ENCODE measurements at regions not wholly inside any gene's neighbourhood (a gene's known extent, or its start where the extent isn't known, plus 50 kb on each side); places are given as distances from the start of the nearest gene placed in this dataset.
A peak's percentile ranks its signal among the peaks of the same experiment; 100 is the strongest.
"Not testable (repeated sequence)": the region's sequence is repeated elsewhere in the genome, so short reads cannot be mapped to it uniquely, and the experiment has no call there.

DNA sequence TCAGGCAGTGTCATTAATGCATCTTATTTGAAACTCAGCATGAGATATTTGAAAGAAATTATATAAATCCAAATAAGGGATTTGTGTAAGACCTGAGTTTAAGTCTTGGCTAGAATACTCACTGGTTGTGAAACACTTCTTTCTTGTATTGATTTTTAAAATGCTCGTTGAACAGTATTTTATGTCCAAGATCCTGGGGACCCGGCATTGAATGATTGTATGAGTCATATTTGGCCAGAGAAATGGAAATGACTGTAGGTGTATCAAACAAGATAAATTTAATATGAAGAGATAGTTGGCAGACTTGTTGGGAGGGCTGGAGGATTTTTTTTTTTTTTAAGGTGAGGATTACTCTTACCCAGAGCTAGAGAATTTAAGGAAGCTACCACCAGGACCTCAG, 606.1 kb upstream of the CPEB2 start:
- DNase-seq: no peak

DNA sequence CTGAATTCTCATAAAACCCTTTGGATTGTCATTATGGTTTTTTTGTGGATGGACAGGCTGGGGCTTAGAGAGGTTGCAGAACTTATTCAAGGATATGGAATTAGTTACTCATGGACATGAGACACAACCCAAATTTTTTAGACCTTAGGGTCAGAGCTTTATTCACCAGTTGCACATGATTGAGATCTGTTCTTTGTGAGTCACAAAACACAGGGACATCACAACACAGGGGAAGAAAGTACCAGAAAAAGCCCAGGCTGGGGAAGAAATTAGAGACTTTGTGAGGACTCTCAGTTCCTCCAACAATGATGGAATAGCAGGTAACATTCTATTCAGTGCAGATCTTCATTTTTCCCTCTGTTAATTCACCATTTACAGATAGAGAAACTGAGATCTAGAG, 602.4 kb upstream of the CPEB2 start:
- DNase-seq: no peak

DNA sequence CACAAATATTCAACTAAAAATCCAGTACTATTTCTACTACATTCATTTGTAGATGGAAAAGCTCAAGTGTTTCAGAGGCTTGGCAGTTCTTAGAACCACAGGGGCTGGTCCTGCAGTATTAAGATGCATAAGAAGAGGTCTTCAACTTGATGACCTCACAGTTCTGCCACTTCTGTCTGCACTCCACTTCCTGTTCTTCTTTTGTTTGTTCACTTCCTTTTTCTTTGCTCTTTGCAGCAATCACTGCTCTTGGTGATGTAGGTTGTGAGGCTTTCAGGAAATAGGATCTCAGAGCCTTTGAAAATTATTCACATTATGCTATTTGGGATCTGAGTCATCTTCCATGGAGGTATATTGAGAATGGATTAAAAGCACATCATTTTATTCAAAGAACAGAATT, 602.0 kb upstream of the CPEB2 start:
- no peak for DNase-seq

DNA sequence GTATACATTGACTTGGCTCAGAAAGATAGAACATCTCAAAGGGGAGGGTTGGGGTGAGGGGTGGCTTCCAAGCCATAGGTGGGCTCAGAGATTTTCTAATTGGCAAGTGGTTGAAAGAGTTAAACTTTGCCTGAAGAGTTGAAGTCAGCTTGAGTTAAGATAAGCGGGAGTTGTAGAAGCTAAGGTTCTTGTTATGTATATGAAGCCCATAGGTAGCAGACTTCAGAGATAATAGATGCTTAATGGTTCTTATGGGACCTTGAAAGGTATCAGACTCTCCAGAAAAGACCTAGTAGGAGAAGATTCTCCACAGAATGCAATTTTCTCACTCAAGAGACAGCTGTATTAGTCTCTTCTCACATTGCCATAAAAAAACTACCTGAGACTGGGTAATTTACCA, 599.1 kb upstream of the CPEB2 start:
- DNase-seq: no peak

DNA sequence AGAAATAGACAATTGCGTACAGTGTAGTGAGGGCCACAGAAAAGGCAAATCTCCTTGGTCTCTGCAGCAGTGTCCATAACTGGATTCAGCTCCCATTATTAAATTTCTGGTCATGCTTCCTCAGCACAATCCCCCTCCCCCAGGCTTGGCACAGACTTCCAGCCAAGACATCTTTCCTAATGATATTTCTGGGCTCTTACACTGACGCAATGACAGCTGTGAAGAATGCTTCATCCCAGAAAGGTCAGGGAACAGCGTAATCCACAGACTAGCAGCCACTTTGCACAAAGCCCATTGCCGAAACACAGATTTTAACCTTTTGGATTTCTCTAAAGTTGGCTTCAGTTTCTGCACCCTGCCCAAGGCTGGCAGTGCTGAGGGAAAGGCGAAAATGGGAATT, 597.6 kb upstream of the CPEB2 start:
- DNase-seq: no peak

DNA sequence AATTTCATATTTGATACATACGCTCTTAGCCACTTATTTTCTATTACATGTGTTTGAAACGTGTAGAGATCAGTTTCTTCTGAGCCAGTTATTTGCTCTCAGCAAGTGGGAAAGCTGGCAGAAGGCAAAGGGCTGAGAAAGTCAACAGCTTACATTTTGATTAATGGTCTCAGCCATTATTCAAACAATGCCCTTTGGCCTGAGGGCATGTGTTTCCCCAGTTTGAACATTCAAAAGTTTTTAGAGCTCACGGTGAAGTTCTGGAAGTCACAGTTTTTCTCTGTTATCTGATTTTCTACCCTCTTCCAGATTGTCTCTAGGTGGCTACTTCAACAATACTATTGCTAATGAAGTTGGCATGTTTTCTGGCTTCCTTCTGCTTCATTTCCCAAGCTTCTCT, 591.8 kb upstream of the CPEB2 start:
- no peak for DNase-seq

DNA sequence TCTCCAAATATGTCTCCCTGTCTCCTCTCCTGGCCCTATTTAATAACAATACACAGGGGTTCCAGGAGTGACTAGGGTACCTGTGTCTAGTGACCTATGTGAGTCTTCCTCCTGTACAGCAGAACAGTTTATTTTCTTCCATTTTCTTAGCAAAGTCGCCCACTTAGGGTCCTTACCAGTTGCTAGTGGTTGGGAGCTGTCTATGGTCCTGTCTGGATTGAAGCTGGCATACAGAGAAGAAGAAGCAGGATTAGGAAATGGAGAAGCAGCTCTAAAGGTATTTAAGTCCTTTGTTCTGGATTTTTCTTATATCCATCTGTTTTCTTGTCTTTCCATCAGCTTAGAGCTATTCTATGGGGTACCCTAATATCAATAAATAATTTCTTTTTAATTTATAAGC, 587.1 kb upstream of the CPEB2 start:
- no peak for DNase-seq

DNA sequence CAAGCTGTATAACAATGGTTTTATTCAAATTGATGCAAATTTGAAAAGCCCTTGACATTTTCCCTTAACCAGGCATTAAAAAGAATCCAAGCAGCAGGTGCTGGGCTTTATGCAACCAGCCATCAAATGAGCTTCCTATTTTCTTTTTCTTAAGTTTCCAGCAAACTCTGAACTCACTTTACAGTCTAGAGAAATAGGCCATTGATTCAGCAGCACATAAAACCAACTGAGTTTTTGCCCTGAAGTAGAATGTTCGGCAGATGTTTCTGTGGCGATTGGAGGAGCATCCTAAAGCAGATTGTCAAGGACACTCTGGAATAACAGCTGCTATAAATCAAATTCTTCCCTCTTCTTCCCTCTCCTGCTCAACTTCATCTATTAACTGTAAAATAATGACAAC, 582.8 kb upstream of the CPEB2 start:
- peak in 1 of 2 experiments; percentile 0 for DNase-seq

DNA sequence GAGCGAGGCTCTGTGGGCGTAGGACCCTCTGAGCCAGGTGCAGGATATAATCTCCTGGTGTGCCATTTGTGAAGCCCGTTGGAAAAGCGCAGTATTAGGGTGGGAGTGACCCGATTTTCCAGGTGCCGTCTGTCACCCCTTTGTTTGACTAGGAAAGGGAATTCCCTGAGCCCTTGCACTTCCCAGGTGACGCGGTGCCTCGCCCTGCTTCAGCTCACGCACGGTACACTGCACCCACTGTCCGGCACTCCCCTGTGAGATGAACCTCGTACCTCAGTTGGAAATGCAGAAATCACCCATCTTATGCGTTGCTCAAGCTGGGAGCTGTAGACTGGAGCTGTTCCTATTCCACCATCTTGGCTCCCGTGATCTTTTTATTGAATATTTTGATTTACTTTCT, 576.0 kb upstream of the CPEB2 start:
- not testable (repeated sequence) for DNase-seq

DNA sequence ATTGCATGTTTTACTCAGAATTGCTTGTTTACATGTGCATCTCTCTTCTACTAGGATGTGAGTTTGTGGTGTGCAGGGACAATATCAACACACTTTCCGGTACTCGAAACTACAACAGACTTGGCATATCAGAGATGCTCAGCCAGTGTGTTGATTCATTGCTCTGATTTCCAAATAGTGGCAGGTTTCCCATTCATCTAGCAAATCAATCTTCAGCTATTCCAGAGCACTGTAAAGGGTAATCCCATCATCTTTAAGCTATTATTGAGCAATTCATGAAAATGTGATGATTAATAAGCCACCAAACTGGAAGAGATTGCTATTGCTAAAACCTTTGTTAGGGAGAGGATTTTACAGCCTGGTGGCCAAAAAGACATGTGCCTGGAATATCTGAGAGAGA, 574.2 kb upstream of the CPEB2 start:
- no peak for DNase-seq

DNA sequence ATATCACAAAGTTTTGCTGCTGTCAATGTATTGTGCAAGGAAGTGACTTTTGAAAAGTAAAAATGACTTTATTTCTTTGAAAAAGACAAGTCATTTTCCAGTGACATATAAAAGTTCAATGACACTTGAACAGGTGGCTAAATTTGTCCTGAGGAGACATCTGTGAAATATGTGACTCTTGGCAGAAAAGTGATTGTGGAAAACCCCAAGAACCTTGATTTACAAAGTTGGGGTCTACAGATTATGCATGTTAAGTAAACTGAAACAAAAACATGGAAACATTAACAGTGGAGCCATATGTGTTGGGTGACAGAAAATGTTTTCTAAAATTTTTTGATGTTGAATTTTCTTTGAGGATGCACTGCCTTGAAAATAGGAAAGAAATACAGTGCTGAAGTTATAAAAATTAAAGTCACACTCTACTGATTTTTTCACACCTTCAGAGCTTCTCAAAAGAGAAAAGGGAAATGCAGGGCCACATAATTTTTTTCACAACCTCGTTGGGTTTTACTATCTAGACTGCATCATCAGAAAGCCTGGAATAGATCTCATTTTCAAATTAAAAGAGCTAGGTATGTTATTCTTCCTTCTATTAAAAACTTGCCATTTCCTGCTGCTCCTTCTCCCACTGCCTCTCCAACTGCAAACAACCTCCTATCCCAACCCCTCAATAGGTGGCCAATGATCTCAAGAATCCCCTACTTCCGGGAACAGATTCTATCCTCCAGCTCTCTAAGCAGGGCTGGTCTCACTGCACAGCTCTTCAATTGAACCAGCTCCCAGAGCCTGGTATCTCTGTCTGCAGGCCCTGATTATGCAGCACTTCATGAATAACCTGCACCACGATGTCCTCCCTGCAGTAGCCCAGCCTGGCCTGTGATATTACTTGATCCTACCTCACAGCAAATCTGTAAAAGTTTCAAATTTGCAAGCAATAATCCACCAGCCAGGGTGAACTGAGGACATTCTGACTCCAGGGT, 570.8 kb upstream of the CPEB2 start:
- no peak for DNase-seq

DNA sequence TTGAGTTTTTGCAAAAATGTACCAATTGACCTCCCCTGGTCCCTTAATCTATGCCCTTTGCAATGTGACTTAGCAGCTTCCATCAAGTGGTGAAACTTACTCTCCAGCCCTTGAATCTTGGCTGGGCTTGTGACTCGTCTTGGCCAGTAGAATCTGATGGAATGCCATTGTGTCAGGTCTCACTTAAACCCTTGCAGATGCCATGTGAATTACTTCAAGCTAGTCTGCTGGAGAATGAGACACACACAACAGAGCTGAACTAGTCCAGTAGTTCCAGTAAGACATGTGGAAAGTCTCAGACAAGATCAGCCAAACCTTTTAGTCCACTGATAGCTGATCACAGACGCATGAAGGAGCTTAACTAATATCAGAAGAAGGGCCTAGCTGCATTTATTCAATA, 567.8 kb upstream of the CPEB2 start:
- no peak for DNase-seq

DNA sequence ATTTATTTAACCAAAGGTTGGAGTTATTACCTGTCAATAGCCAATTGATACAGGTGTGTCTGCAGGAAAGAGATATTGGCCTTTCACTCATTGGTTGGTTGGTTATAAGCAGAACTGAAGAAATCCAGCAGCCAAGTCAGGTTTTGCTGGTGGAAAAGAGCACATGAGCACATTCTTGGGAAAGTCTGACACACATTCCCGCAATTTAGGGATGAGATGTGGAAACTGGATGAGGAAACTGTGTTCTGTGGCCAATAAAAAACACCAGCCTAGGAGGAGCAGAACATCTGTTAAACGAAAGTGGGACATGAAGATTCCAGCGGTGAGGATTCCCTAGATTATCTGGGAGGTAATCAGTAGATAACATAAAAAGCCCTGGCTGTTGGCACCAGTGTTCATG, 567.4 kb upstream of the CPEB2 start:
- DNase-seq: no peak

DNA sequence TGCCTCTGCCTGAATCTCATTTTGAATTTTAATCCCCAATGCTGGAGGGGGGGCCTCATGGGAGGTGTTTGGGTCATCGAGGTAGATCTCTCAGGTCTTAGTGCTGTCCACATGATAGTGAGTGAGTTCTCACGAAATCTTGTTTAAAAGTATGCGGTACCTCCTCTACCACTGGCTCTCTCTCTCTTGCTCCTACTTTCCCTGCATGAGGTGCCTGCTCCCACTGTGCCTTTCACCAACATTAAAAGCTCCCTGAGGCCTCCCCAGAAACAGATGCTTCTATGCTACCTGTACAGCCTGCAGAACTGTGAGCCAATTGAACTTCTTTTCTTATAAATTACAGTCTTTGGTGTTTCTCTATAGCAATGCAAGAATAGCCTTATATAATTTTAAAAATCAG, 560.7 kb upstream of the CPEB2 start:
- DNase-seq: no peak

DNA sequence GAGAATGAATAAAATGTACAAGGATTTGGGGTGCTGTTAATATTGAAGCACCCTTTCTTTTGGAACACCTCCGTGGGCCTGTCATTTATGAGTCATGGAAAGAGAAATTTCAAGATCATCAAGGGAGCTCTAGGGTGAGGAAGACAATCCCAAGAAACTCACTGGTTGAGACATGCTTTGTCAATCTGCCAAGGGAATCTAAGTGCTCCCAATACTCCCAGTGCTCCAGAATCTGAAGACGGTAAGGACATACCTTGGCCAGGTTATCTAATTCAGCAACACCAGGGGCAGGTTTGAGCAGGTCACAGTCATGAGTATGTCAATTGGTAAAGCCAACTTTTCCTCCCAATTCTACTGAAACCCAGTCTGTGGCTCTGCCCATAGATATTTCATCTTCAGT, 556.4 kb upstream of the CPEB2 start:
- DNase-seq: no peak

DNA sequence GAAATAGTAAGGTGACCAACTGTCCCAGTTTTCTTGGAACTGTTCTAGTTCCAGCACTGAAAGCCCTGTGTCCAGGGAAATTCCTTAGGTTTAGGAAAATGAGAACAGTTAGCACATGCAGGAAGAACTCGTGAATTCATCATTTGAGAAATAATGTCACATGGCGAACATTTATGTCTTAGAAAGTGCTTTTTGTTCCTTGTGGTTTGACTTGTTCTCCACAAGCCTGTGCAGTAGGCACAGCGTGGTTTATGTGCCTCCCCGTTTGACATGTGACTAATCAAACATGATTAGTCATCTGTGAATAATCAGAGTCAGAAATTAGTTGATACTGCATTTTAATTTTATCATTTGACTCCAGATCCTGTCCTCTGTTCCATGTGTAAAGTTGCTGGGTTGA, 556.0 kb upstream of the CPEB2 start:
- no peak for DNase-seq

DNA sequence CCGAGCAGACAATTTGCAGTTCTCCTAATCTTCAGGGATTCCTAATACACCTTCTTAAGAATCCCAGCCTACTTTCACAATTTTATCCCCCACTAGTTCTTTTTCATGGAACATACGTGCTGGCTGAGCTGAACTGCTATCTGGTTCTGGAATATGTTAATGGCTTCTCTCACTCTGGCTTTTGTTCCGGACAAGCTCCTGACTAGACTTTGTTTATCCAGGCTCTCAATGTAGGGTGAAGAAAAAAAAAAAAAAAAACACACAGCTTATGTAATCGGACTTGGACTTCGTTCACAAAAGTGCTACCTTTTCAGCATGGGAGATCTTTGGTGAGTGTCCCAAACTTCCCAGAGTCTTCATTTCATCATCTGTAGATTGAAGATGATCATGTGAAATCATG, 555.4 kb upstream of the CPEB2 start:
- DNase-seq: no peak

DNA sequence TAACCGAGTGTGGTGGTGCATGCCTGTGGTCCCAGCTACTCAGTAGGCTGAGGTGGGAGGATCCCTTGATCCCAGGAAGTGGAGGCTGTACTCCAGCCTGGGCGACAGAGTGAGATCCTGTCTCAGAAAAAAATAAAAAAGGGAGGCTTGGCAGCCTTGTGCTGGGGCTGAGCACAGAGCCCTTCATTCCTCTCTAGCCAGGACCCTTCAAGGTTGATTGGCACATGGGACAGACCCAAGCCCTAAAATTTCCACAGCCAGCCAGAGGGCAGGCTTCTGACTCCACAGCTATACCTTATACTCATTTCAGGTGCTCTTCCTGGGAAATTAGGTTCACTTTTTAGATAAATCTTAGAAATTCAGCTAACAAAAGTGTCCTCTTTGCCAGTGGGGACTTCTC, 553.0 kb upstream of the CPEB2 start:
- DNase-seq: no peak

DNA sequence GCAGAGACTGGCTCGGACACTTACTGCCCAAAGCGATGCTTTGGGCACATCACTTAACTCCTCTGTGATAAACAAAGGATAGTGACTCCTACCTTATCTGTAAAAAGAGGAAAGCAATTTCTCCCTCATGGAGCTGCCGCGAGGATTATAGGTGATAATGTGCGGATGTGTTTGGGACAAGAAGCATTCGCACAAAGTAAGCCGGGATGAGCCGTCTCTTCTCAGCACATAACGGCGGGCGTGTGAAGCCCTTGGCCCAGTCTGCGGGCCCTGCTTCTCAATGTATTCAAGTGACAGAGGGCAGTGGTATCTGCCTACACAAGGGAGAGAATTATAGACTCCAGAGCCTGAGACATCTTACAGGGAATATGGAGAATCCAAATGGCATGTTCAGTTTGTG, 550.3 kb upstream of the CPEB2 start:
- no peak for DNase-seq

DNA sequence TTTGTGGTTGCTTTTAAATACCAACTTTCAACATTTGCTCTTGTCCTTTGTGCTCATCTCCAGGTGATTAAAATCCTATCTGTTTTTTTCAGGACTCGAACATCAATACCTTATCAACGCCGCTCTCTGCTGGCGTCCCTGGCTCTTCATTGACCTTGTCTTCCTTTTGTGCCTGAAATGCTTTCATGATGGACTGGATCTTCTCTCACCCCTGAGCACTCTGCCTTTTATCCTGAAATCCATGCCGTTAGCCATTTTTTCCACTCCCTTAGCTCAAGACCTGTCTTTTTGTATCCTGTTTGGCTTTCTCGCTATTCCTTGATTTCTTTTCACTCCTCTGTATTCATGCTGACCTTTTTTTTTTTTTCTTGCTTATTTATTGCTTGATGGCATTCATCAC, 549.5 kb upstream of the CPEB2 start:
- DNase-seq: no peak

DNA sequence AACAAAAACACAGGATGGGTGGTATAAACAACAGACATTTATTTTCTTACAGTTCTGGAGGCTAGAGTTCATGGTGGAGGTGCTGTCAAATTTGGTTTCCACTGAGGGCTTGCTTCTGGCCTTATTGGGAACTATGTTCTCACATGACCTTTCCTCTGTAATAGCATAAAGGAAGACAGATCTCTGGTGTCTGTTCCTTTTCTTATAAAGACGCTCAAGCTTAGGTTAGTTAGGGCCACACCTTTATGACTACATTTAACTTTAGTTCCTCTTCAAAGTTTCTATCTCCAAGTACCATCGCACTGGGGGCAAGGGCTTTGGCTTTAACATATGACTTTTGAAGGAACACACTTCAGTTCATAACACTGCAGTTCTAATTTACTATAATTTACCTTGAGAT, 543.8 kb upstream of the CPEB2 start:
- no peak for DNase-seq

DNA sequence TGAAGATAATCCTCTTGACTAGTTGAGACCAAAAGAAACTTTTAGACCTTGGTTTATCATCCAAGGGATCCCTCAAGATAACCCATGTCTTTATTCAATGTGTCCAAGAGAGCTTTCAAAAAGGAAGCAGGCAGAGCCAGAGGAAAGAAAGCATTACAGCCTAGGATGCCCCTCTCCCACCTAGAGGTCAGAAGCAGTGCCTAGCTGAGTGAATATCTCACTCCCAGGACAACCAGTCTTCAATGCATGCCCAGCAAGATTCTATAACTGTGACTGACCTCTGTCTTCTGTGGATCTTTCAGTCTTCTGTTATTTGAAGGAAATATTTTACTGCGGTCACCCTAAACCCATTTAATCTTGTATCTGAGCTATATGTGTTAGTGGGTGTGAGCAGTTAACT, 537.2 kb upstream of the CPEB2 start:
- DNase-seq: no peak

DNA sequence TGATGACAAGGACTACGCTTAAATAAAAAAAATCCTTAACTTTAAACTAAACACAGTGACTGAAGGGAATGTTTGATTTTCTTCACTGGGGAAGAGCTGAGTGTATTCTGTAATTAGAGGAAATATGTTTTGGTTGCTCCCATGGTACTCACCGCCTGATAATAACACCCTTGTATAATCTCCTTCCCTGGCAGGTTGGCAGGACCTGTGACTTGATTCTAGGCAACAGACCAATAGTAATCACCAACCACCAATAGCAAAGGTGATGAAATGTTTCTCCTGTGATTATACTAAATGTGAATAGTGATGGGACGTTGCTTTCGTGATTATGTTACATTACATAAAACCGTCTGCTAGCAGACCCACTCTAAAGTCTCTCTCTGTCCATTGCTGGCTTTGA, 536.8 kb upstream of the CPEB2 start:
- no peak for DNase-seq

DNA sequence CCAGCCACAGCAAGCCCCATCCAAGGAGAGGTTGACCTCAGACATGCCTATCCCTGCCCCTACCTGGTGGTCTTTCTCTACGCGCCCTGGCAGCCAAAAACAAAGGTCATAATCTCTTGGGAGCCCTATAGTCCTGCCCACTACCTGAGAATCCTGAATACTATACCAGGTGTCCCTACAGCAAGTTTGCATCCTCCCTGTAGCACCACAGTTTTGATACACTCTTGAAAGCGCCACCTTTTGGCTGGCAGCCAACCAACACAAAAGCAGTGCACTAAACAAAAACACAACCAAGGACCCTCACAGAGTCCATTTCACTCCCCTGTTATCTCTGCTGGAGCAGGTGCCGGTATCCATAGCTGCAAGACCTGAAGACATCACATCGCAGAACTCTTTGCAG, 523.8 kb upstream of the CPEB2 start:
- DNase-seq: no peak

DNA sequence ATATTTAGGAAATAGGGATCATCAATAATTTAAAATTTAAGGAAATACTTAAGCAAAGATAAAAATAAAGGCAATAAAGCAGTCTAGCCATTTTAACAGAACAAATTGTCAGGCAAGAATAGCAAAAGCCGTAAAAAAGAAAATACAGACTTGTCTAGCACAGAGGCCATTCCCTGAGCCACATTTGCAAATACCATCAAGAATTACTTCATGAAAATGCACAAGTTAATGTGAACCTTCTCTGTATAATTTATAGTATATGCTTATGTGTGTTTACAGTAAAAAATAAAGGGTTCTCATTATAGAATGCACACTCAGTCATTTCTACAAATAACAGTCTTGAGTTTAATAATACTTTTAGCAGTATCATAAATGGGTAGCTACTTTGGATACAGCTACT, 505.9 kb upstream of the CPEB2 start:
- DNase-seq: no peak
